A549 (cell line): ENCODE measurements at regions not wholly inside any gene's neighbourhood (a gene's known extent, or its start where the extent isn't known, plus 50 kb on each side); places are given as distances from the start of the nearest gene placed in this dataset.

Experiments used
- ATAC-seq, 2 experiments: fragments of 200-7000 bp in 1 of 2; fragments of >200 bp in 1 of 2; cut with Nextera tagmentation in 1 of 2; cut with Tn5 transposase in 1 of 2; 3 replicates each; pipeline versions ENCODE4 v1.8.0 to v1.9.1; 2018 to 2020; ENCODE audit warnings: mild to moderate bottlenecking in 1 of 2, moderate library complexity in 1 of 2
- CTCF ChIA-PET: fragments of 300-600 bp; sonication (Branson Sonifier 250); formaldehyde crosslinking; extraction: SDS; loops from one replicate; lab custom pipeline; 2021; ENCODE audit warnings: antibody characterized with exemption, inconsistent platforms; lab: Yijun Ruan, JAX
- POLR2A ChIA-PET: fragments of 350-600 bp; formaldehyde crosslinking; extraction: SDS; loops from one replicate; lab custom pipeline; 2021; ENCODE audit warnings: antibody characterized with exemption, inconsistent platforms; lab: Yijun Ruan, JAX
- DNase-seq, 2 experiments: peaks; one replicate each; pipeline versions ENCODE4 v3.0.0 to v3.0.0-alpha.2; 2011 to 2016; ENCODE audit warnings: low read depth in 1 of 2, low spot score in 1 of 2
- FAIRE-seq: peaks from 2 replicates; lab custom pipeline; 2011; peaks lifted over from hg19 to GRCh38; lab: Jason Lieb, UNC
- H3K27ac ChIP-seq, 2 experiments: fragments of >200 bp; sonication (Bioruptor Twin); formaldehyde crosslinking; 3 replicates each; pipeline ENCODE4 v1.5.1; 2016 to 2017
- H3K4me1 ChIP-seq: fragments of >200 bp; sonication (Bioruptor Twin); formaldehyde crosslinking; 3 replicates; pipeline ENCODE4 v1.6.1; 2016
- H3K4me2 ChIP-seq: fragments of >200 bp; sonication (Bioruptor Twin); formaldehyde crosslinking; 3 replicates; pipeline ENCODE4 v1.6.1; 2016
- H3K4me3 ChIP-seq: fragments of >200 bp; sonication (Bioruptor Twin); formaldehyde crosslinking; 3 replicates; pipeline ENCODE4 v1.5.1; 2016
- H3K9me3 ChIP-seq: fragments of >200 bp; sonication (Bioruptor Twin); formaldehyde crosslinking; 3 replicates; pipeline ENCODE4 v1.6.1; 2016
- CBX8 ChIP-seq: fragments of 200-600 bp; sonication (generic); IDR thresholded peaks from 2 replicates; pipeline ENCODE4 v1.6.1; 2016
- CEBPB ChIP-seq, 2 experiments: fragments of >200 bp in 1 of 2; sonication (Bioruptor Twin) in 1 of 2; formaldehyde crosslinking in 1 of 2; IDR thresholded peaks; 2 replicates each; pipeline ENCODE4 v1.6.1; 2012 to 2016
- CHD2 ChIP-seq: fragments of 150-350 bp; IDR thresholded peaks from 2 replicates; pipeline ENCODE4 v1.6.1; 2014; ENCODE audit warnings: low read length; ENCODE audit not compliant: partially characterized antibody
- CHD4 ChIP-seq: fragments of 200-600 bp; sonication (generic); IDR thresholded peaks from 2 replicates; pipeline ENCODE4 v1.6.1; 2016; ENCODE audit warnings: antibody characterized with exemption, mild to moderate bottlenecking, borderline replicate concordance
- E2F6 ChIP-seq: IDR thresholded peaks from 2 replicates; pipeline ENCODE4 v1.6.1; 2012; ENCODE audit warnings: low read depth, borderline replicate concordance
- ELK1 ChIP-seq: fragments of 150-350 bp; IDR thresholded peaks from 2 replicates; pipeline ENCODE4 v1.6.1; 2014; ENCODE audit warnings: low read depth, mild to moderate bottlenecking, low read length
- EP300 ChIP-seq, 2 experiments: fragments of >200 bp; sonication (Bioruptor Twin); formaldehyde crosslinking; IDR thresholded peaks; 2 replicates in 1 of 2; 3 replicates in 1 of 2; pipeline ENCODE4 v1.6.1; 2016 to 2017
- ESRRA ChIP-seq: fragments of 150-350 bp; IDR thresholded peaks from 2 replicates; pipeline ENCODE4 v1.6.1; 2014; ENCODE audit warnings: mild to moderate bottlenecking, low read length, borderline replicate concordance
- FOSL2 ChIP-seq, 2 experiments: fragments of 450-650 bp in 1 of 2; fragments of >200 bp in 1 of 2; sonication (Bioruptor Twin) in 1 of 2; formaldehyde crosslinking; IDR thresholded peaks; 2 replicates each; pipeline versions ENCODE4 v1.5.0 to v1.6.1; 2016 to 2020; ENCODE audit warnings: mild to moderate bottlenecking in 1 of 2, moderate library complexity in 1 of 2
- HDAC2 ChIP-seq: fragments of 200-600 bp; sonication (generic); IDR thresholded peaks from 2 replicates; pipeline ENCODE4 v1.6.1; 2016
- HOXA7 ChIP-seq: fragments of 250-450 bp; sonication (Bioruptor Pico); IDR thresholded peaks from 2 replicates; pipeline ENCODE4 v1.5.0; 2020; ENCODE audit warnings: mild to moderate bottlenecking, moderate library complexity
- HOXB13 ChIP-seq: fragments of 250-450 bp; sonication (Bioruptor Pico); IDR thresholded peaks from 2 replicates; pipeline ENCODE4 v1.5.0; 2020; ENCODE audit warnings: low read depth, mild to moderate bottlenecking, moderate library complexity
- HOXB5 ChIP-seq: fragments of 250-450 bp; sonication (Bioruptor Pico); IDR thresholded peaks from 2 replicates; pipeline ENCODE4 v1.5.0; 2020; ENCODE audit warnings: mild to moderate bottlenecking, moderate library complexity
- KDM1A ChIP-seq: fragments of 200-600 bp; sonication (generic); IDR thresholded peaks from 2 replicates; pipeline ENCODE4 v1.6.1; 2016; ENCODE audit warnings: low read depth, mild to moderate bottlenecking
- KDM5A ChIP-seq: fragments of 200-600 bp; sonication (generic); IDR thresholded peaks from 2 replicates; pipeline ENCODE4 v1.6.1; 2016; ENCODE audit warnings: antibody characterized with exemption, mild to moderate bottlenecking
- MAFK ChIP-seq: fragments of 450-650 bp; IDR thresholded peaks from 2 replicates; pipeline ENCODE4 v1.6.1; 2014; ENCODE audit not compliant: partially characterized antibody
- MAX ChIP-seq: IDR thresholded peaks from 2 replicates; pipeline ENCODE4 v1.6.1; 2012
- NFE2L2 ChIP-seq: fragments of 150-350 bp; conservative IDR thresholded peaks from 2 replicates; pipeline ENCODE4 v1.6.1; 2014; ENCODE audit warnings: low read length
- NR3C1 ChIP-seq: fragments of >200 bp; sonication (Bioruptor Twin); formaldehyde crosslinking; IDR thresholded peaks from 3 replicates; pipeline ENCODE4 v1.6.1; 2017
- PBX3 ChIP-seq: IDR thresholded peaks from 2 replicates; pipeline ENCODE4 v1.6.1; 2012
- POLR2A ChIP-seq: IDR thresholded peaks from 2 replicates; pipeline ENCODE4 v1.6.1; 2012; ENCODE audit warnings: mild to moderate bottlenecking, low read length
- RARB ChIP-seq: fragments of 250-450 bp; sonication (Bioruptor Pico); IDR thresholded peaks from 2 replicates; pipeline ENCODE4 v1.8.0; 2021; ENCODE audit warnings: mild to moderate bottlenecking, moderate library complexity
- REST ChIP-seq: fragments of 200-600 bp; sonication (generic); IDR thresholded peaks from 2 replicates; pipeline ENCODE4 v1.6.1; 2016; ENCODE audit warnings: antibody characterized with exemption, mild to moderate bottlenecking, moderate library complexity
- RFX5 ChIP-seq: fragments of 450-650 bp; IDR thresholded peaks from 2 replicates; pipeline ENCODE4 v1.7.1; 2014; ENCODE audit warnings: antibody characterized with exemption, mild to moderate bottlenecking, moderate library complexity
- RNF2 ChIP-seq: fragments of 200-600 bp; sonication (generic); IDR thresholded peaks from 2 replicates; pipeline ENCODE4 v1.6.1; 2016; ENCODE audit warnings: low read depth, mild to moderate bottlenecking, antibody characterized with exemption, moderate library complexity, borderline replicate concordance
- SREBF2 ChIP-seq: fragments of 450-650 bp; IDR thresholded peaks from 2 replicates; pipeline ENCODE4 v1.6.1; 2014; ENCODE audit warnings: mild to moderate bottlenecking, moderate library complexity
- TP53 ChIP-seq: fragments of 250-450 bp; sonication (Bioruptor Pico); IDR thresholded peaks from 2 replicates; pipeline ENCODE4 v1.5.0; 2021; ENCODE audit warnings: mild to moderate bottlenecking, moderate library complexity
- USF2 ChIP-seq: fragments of 450-650 bp; IDR thresholded peaks from 2 replicates; pipeline ENCODE4 v1.6.1; 2014; ENCODE audit warnings: antibody characterized with exemption
- ZC3H11A ChIP-seq: fragments of 450-650 bp; IDR thresholded peaks from 2 replicates; pipeline ENCODE4 v1.6.1; 2014; ENCODE audit warnings: antibody characterized with exemption, mild to moderate bottlenecking
- ZFP36 ChIP-seq: fragments of 450-650 bp; IDR thresholded peaks from 2 replicates; pipeline ENCODE4 v1.6.1; 2014; ENCODE audit warnings: borderline replicate concordance; ENCODE audit not compliant: partially characterized antibody
- ZSCAN20 ChIP-seq: fragments of 250-450 bp; sonication (Bioruptor Pico); IDR thresholded peaks from 2 replicates; pipeline ENCODE4 v1.8.0; 2022; ENCODE audit warnings: mild to moderate bottlenecking, moderate library complexity
- WGBS: methylation state at CpG from one replicate; pipeline ENCODE4 v1.1.6; 2017; ENCODE audit errors: missing lambda C conversion rate; 5-methylcytosine and 5-hydroxymethylcytosine counted together

GRCh38 chr1:58305622-58306021, 240.9 kb downstream of the OMA1 start:
- ATAC-seq (no peak), DNase-seq (no peak), FAIRE-seq (no peak)
- WGBS = 0% methylated on average over 1 of the region's 1 CpG
- Histone ChIP-seq H3K9me3 (no peaks in the 10 kb centered on the region), H3K27ac (no peak overlapping the region), H3K4me2 (no peak overlapping the region), H3K4me3 (no peak overlapping the region), H3K4me1 (no peaks in the 10 kb centered on the region)
- ChIA-PET CTCF (interaction anchor here (1.7 kb wide), 1 partner anchor 9 kb away, joined by 4 read pairs; no protein-coding TSS in a partner anchor), POLR2A (no interaction called here)
- TF ChIP-seq USF2 = no peak
- TF ChIP-seq SREBF2 = no peak
- no peak for TF ChIP-seq NFE2L2
- no peak for TF ChIP-seq RARB (CRISPR knock-in tag)
- no peak for TF ChIP-seq ESRRA
- TF ChIP-seq TP53 = no peak
- TF ChIP-seq CHD2 = no peak
- TF ChIP-seq KDM1A = no peak
- TF ChIP-seq ELK1 = no peak
- TF ChIP-seq ZC3H11A = no peak

GRCh38 chr1:58304346-58304975, 242.1 kb downstream of the OMA1 start:
- no peak overlapping the region for H3K4me3 ChIP-seq
- no peak overlapping the region for H3K4me2 ChIP-seq
- FAIRE-seq (no peak), ATAC-seq (no peak), DNase-seq (no peak)
- H3K27ac ChIP-seq = no peak overlapping the region
- TF ChIP-seq HOXB5 = no peak
- TF ChIP-seq ZFP36 = no peak
- TF ChIP-seq E2F6 = no peak
- TF ChIP-seq CEBPB (IDR thresholded peaks at IDR 0.05) = no peak
- no peak for TF ChIP-seq CHD4
- TF ChIP-seq CHD2 = no peak
- TF ChIP-seq KDM5A = no peak
- no peak for TF ChIP-seq POLR2A
- no peak for TF ChIP-seq HDAC2
- no peak for TF ChIP-seq PBX3
- no peak for TF ChIP-seq NFE2L2
- no peak for TF ChIP-seq MAFK
- TF ChIP-seq ZSCAN20 = no peak
- TF ChIP-seq FOSL2 (IDR thresholded peaks at IDR 0.05) = no peak
- TF ChIP-seq FOSL2 (CRISPR knock-in tag; IDR thresholded peaks at IDR 0.05) = no peak
- WGBS = 12% methylated on average over 5 of the region's 5 CpGs
- no peaks in the 10 kb centered on the region for H3K9me3 ChIP-seq
- POLR2A ChIA-PET = no interaction called here
- CTCF ChIA-PET = no interaction called here
- no peaks in the 10 kb centered on the region for H3K4me1 ChIP-seq

- no peaks in the 10 kb centered on the region for H3K9me3 ChIP-seq
- H3K27ac ChIP-seq = no peak overlapping the region
- no peak overlapping the region for H3K4me3 ChIP-seq
- no peak overlapping the region for H3K4me2 ChIP-seq
- FAIRE-seq (no peak), DNase-seq (no peak), ATAC-seq (no peak)
- ChIA-PET POLR2A (no interaction called here), CTCF (no interaction called here)
- 2% methylated on average over 3 of the region's 3 CpGs for WGBS
- no peaks in the 10 kb centered on the region for H3K4me1 ChIP-seq
- TF ChIP-seq EP300 (IDR thresholded peaks at IDR 0.05) = no peak
- no peak for TF ChIP-seq REST
- TF ChIP-seq CBX8 = no peak
- no peak for TF ChIP-seq NR3C1
- TF ChIP-seq HOXB13 = no peak
- no peak for TF ChIP-seq RFX5
- TF ChIP-seq CHD4 = no peak
- no peak for TF ChIP-seq HOXA7 (CRISPR knock-in tag)
- TF ChIP-seq MAX = no peak
- no peak for TF ChIP-seq RNF2
- TF ChIP-seq MAFK = no peak
- no peak for TF ChIP-seq TP53
Measured at GRCh38 chr1:58303841-58304240, 242.7 kb downstream of the OMA1 start.
